ENCODE measurements at regions not wholly inside any gene's neighbourhood (a gene's known extent, or its start where the extent isn't known, plus 50 kb on each side); places are given as distances from the start of the nearest gene placed in this dataset.
"Not testable (repeated sequence)": the region's sequence is repeated elsewhere in the genome, so short reads cannot be mapped to it uniquely, and the experiment has no call there.

DNA sequence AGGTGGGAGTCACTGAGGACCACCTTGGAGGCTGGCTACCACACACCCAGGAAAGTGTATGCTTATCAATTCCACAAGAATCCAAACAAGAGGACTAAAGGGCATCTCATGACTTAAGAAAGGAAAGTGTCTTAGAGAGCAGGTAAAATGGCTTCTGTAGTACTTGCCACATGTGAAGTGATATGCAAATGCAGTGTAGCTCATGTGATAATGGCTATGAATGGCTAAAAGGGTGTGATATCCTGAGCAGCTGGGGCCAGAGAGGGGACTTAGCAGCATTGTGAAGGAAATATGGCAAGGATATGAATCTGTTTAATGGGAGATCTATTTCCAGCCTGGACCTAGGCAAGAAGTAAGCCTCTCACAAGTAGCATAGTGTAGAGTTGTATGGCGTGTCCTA is 90.5 kb downstream of the BUB3 start:
- Histone ChIP-seq H3K9me2 (ENCODE audit: insufficient read depth) (no peaks in the 10 kb centered on the region), H3K9ac (no peak overlapping the region), H3K27me3 (replicated peaks; ENCODE audit: insufficient read depth) (no peaks in the 10 kb centered on the region), H3K4me1 (ENCODE audit: insufficient read depth) (no peaks in the 10 kb centered on the region), H3K4me3 (no peak overlapping the region), H4K20me1 (ENCODE audit: insufficient read depth) (no peaks in the 10 kb centered on the region), H2AFZ (no peak overlapping the region), H3K4me2 (ENCODE audit: unreplicated experiment) (no peak overlapping the region), H3K36me3 (ENCODE audit: low read depth) (no peaks in the 10 kb centered on the region), H3K79me2 (ENCODE audit: insufficient read depth) (no peaks in the 10 kb centered on the region), H3F3A (ENCODE audit: insufficient read depth) (no peaks in the 10 kb centered on the region), H3K27ac (no peak overlapping the region), H3K9me3 (ENCODE audit: low read depth) (no peaks in the 10 kb centered on the region)
- TF ChIP-seq EZH2phosphoT487 (IDR thresholded peaks at IDR 0.05; ENCODE audit: insufficient read depth, low read depth) (no peak), EZH2 (IDR thresholded peaks at IDR 0.05; ENCODE audit: insufficient read depth, poor library complexity, severe bottlenecking) (no peak)
- DNase-seq, result no peak
- WGBS, 2 experiments (ENCODE audit: low coverage in 1 of 2, low lambda C conversion rate in 2 of 2, missing lambda C conversion rate in 2 of 2), result 23 to 43% methylated on average over 1 of the region's 1 CpG
- in situ Hi-C loops (cut with MboI), result no loop called here

DNA sequence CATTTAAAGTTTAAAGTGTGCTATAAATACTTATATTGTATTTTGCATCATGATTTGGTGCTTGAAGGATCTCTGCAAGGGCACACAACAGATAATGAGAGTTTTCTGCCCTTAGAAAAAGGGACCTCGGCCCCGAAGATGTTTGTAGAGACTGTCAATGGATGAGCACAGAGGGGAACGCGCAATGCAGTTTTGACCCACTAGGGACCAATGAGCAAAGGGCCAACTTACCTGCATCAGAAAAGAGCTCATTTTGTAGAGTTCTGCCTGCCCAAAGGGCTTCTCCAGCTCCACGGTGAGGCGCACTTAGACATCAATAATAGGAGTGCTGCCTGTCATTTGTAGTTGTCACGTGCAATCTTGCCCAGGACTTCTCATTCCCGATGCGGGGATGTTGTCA is 91.1 kb downstream of the BUB3 start:
- Histone ChIP-seq H3K36me3 (ENCODE audit: low read depth) (no peaks in the 10 kb centered on the region), H3K4me3 (no peak overlapping the region), H3K9me2 (ENCODE audit: insufficient read depth) (no peaks in the 10 kb centered on the region), H3K79me2 (ENCODE audit: insufficient read depth) (no peaks in the 10 kb centered on the region), H2AFZ (no peak overlapping the region), H3F3A (ENCODE audit: insufficient read depth) (no peaks in the 10 kb centered on the region), H3K4me2 (ENCODE audit: unreplicated experiment) (no peak overlapping the region), H3K27me3 (replicated peaks; ENCODE audit: insufficient read depth) (no peaks in the 10 kb centered on the region), H3K4me1 (ENCODE audit: insufficient read depth) (no peaks in the 10 kb centered on the region), H3K27ac (no peak overlapping the region), H3K9me3 (ENCODE audit: low read depth) (no peaks in the 10 kb centered on the region), H3K9ac (no peak overlapping the region), H4K20me1 (ENCODE audit: insufficient read depth) (no peaks in the 10 kb centered on the region)
- in situ Hi-C loops (cut with MboI), result no loop called here
- no peak for DNase-seq
- TF ChIP-seq EZH2 (IDR thresholded peaks at IDR 0.05; ENCODE audit: insufficient read depth, poor library complexity, severe bottlenecking), result no peak
- no peak for TF ChIP-seq EZH2phosphoT487 (IDR thresholded peaks at IDR 0.05; ENCODE audit: insufficient read depth, low read depth)
- 85 to 87% methylated on average over 9 of the region's 9 CpGs for WGBS, 2 experiments (ENCODE audit: low coverage in 1 of 2, low lambda C conversion rate in 2 of 2, missing lambda C conversion rate in 2 of 2)

DNA sequence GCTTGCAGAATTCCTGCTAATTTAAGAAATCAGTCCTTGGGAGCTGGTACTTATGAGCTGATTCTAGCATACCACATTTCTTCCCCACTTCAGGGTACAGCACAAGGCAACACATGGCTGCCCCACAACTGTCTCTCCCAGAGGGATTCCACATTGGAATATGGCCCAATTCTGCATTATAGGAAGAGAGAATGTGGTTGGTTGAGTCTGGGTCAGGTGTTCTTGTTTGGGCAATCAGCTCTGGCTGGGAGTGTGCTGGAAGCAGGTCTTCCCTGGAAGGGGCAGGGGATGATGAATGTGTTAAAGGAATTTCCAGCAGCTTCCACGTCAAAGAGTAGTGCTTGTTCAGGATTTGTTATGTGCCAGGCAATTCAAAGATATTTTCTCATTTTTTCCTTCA is 95.7 kb downstream of the BUB3 start:
- no peaks in the 10 kb centered on the region for H4K20me1 ChIP-seq (ENCODE audit: insufficient read depth)
- no peak overlapping the region for H2AFZ ChIP-seq
- H3K9me2 ChIP-seq (ENCODE audit: insufficient read depth), result no peaks in the 10 kb centered on the region
- no peak for TF ChIP-seq EZH2phosphoT487 (IDR thresholded peaks at IDR 0.05; ENCODE audit: insufficient read depth, low read depth)
- no peak for TF ChIP-seq EZH2 (IDR thresholded peaks at IDR 0.05; ENCODE audit: insufficient read depth, poor library complexity, severe bottlenecking)
- WGBS, 2 experiments (ENCODE audit: low coverage in 1 of 2, low lambda C conversion rate in 2 of 2, missing lambda C conversion rate in 2 of 2), result 0 to 8% methylated on average over 1 of the region's 1 CpG
- no peaks in the 10 kb centered on the region for H3K79me2 ChIP-seq (ENCODE audit: insufficient read depth)
- no peak overlapping the region for H3K27ac ChIP-seq
- H3K27me3 ChIP-seq (replicated peaks; ENCODE audit: insufficient read depth), result no peaks in the 10 kb centered on the region
- H3K4me1 ChIP-seq (ENCODE audit: insufficient read depth), result no peaks in the 10 kb centered on the region
- H3K4me2 ChIP-seq (ENCODE audit: unreplicated experiment), result no peak overlapping the region
- H3K36me3 ChIP-seq (ENCODE audit: low read depth), result no peaks in the 10 kb centered on the region
- in situ Hi-C loops (cut with MboI), result no loop called here
- no peaks in the 10 kb centered on the region for H3F3A ChIP-seq (ENCODE audit: insufficient read depth)
- H3K4me3 ChIP-seq, result no peak overlapping the region
- no peak overlapping the region for H3K9ac ChIP-seq
- no peaks in the 10 kb centered on the region for H3K9me3 ChIP-seq (ENCODE audit: low read depth)
- DNase-seq, result no peak

DNA sequence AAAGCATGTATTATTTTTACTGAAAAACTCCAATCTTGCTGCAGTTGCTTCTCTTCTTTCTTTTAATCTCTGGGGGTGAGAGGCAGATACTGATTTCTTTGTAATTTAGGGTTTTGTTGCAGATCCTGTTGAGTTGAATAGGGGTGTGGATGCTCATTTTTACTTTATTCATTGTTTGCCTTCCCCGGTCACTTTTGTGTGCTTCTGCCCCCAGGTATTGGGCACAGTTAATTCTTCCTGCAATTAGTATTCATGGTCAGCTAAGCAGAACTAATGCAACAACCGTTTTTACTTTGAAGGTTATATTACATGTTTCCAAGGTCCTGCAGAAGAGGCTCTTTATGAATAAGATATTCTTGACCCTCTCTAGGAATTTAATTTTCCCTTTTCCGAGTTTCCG is 96.4 kb downstream of the BUB3 start:
- TF ChIP-seq EZH2 (IDR thresholded peaks at IDR 0.05; ENCODE audit: insufficient read depth, poor library complexity, severe bottlenecking) (no peak), EZH2phosphoT487 (IDR thresholded peaks at IDR 0.05; ENCODE audit: insufficient read depth, low read depth) (no peak)
- Histone ChIP-seq H3K4me2 (ENCODE audit: unreplicated experiment) (no peak overlapping the region), H3K9me3 (ENCODE audit: low read depth) (no peaks in the 10 kb centered on the region), H4K20me1 (ENCODE audit: insufficient read depth) (no peaks in the 10 kb centered on the region), H3K27me3 (replicated peaks; ENCODE audit: insufficient read depth) (no peaks in the 10 kb centered on the region), H2AFZ (no peak overlapping the region), H3K9ac (no peak overlapping the region), H3K4me3 (no peak overlapping the region), H3K27ac (no peak overlapping the region), H3K79me2 (ENCODE audit: insufficient read depth) (no peaks in the 10 kb centered on the region), H3K4me1 (ENCODE audit: insufficient read depth) (no peaks in the 10 kb centered on the region), H3K36me3 (ENCODE audit: low read depth) (no peaks in the 10 kb centered on the region), H3K9me2 (ENCODE audit: insufficient read depth) (no peaks in the 10 kb centered on the region), H3F3A (ENCODE audit: insufficient read depth) (no peaks in the 10 kb centered on the region)
- in situ Hi-C loops (cut with MboI), result no loop called here
- no peak for DNase-seq
- WGBS, 2 experiments (ENCODE audit: low coverage in 1 of 2, low lambda C conversion rate in 2 of 2, missing lambda C conversion rate in 2 of 2), result 39 to 51% methylated on average over 4 of the region's 4 CpGs

DNA sequence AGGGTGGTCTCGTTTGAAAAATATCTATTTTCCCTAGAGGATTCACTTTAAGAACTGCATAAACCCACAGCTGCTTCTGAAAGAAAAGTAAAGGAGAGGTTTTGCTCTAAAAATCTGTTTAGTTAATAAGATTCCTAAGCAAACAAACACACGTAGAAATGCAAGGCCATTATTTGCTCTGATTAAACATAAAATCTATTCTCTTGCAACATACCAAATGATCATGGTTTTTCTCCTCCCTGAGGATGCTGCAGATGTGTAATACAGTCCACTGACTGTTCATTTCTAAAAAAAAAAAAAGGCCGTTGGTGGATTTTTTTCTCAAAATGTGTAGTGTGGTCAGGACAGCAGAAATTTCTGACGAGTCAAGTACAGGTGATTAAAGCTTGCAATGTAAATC is 98.6 kb downstream of the BUB3 start:
- H3K9me2 ChIP-seq (ENCODE audit: insufficient read depth), result no peaks in the 10 kb centered on the region
- H3K9me3 ChIP-seq (ENCODE audit: low read depth), result no peaks in the 10 kb centered on the region
- H4K20me1 ChIP-seq (ENCODE audit: insufficient read depth), result no peaks in the 10 kb centered on the region
- no peak for DNase-seq
- H3K36me3 ChIP-seq (ENCODE audit: low read depth), result no peaks in the 10 kb centered on the region
- H3K27ac ChIP-seq, result no peak overlapping the region
- in situ Hi-C loops (cut with MboI), result no loop called here
- H3K79me2 ChIP-seq (ENCODE audit: insufficient read depth), result no peaks in the 10 kb centered on the region
- H3K4me2 ChIP-seq (ENCODE audit: unreplicated experiment), result no peak overlapping the region
- WGBS, 2 experiments (ENCODE audit: low coverage in 1 of 2, low lambda C conversion rate in 2 of 2, missing lambda C conversion rate in 2 of 2), result 51 to 64% methylated on average over 4 of the region's 4 CpGs
- no peaks in the 10 kb centered on the region for H3K27me3 ChIP-seq (replicated peaks; ENCODE audit: insufficient read depth)
- no peaks in the 10 kb centered on the region for H3F3A ChIP-seq (ENCODE audit: insufficient read depth)
- H3K4me3 ChIP-seq, result no peak overlapping the region
- H3K4me1 ChIP-seq (ENCODE audit: insufficient read depth), result no peaks in the 10 kb centered on the region
- TF ChIP-seq EZH2phosphoT487 (IDR thresholded peaks at IDR 0.05; ENCODE audit: insufficient read depth, low read depth) (no peak), EZH2 (IDR thresholded peaks at IDR 0.05; ENCODE audit: insufficient read depth, poor library complexity, severe bottlenecking) (no peak)
- no peak overlapping the region for H3K9ac ChIP-seq
- no peak overlapping the region for H2AFZ ChIP-seq

DNA sequence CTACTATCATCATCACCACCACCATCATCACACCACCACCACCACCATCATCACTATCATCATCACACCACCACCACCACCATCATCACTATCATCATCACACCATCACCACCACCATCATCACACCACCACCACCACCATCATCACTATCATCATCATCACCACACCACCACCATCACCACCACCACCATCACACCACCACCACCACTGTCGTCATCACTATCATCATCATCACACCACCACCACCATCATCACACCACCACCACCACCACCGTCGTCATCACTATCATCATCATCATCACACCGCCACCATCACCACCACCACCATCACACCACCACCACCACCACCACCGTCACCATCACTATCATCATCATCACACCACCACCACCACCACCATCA is 100.1 kb downstream of the BUB3 start:
- H3K36me3 ChIP-seq (ENCODE audit: low read depth); H4K20me1 ChIP-seq (ENCODE audit: insufficient read depth); H3K4me3 ChIP-seq; H3K4me1 ChIP-seq (ENCODE audit: insufficient read depth); H3K9me3 ChIP-seq (ENCODE audit: low read depth); H3K27me3 ChIP-seq (replicated peaks; ENCODE audit: insufficient read depth); H3K9ac ChIP-seq; H2AFZ ChIP-seq; H3F3A ChIP-seq (ENCODE audit: insufficient read depth); H3K27ac ChIP-seq; in situ Hi-C loops (cut with MboI); H3K79me2 ChIP-seq (ENCODE audit: insufficient read depth); DNase-seq; H3K9me2 ChIP-seq (ENCODE audit: insufficient read depth); H3K4me2 ChIP-seq (ENCODE audit: unreplicated experiment): not testable (repeated sequence)
- WGBS, 2 experiments (ENCODE audit: low coverage in 1 of 2, low lambda C conversion rate in 2 of 2, missing lambda C conversion rate in 2 of 2), result 69% methylated on average over 5 of the region's 5 CpGs; no CpG with 5 or more reads in 1 of the 2 experiments

All from GM23248 (cell line).